ENCODE measurements at regions not wholly inside any gene's neighbourhood (a gene's known extent, or its start where the extent isn't known, plus 50 kb on each side); places are given as distances from the start of the nearest gene placed in this dataset.

GRCh38 chr6:71414486-71414885, 125.9 kb downstream of the OGFRL1 start:
- TF ChIP-seq, protein P1, sequence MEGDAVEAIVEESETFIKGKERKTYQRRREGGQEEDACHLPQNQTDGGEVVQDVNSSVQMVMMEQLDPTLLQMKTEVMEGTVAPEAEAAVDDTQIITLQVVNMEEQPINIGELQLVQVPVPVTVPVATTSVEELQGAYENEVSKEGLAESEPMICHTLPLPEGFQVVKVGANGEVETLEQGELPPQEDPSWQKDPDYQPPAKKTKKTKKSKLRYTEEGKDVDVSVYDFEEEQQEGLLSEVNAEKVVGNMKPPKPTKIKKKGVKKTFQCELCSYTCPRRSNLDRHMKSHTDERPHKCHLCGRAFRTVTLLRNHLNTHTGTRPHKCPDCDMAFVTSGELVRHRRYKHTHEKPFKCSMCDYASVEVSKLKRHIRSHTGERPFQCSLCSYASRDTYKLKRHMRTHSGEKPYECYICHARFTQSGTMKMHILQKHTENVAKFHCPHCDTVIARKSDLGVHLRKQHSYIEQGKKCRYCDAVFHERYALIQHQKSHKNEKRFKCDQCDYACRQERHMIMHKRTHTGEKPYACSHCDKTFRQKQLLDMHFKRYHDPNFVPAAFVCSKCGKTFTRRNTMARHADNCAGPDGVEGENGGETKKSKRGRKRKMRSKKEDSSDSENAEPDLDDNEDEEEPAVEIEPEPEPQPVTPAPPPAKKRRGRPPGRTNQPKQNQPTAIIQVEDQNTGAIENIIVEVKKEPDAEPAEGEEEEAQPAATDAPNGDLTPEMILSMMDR (IDR thresholded peaks at IDR 0.05; ENCODE audit: low read depth, low read length): no peak
- no peak for TF ChIP-seq MYC (IDR thresholded peaks at IDR 0.05; ENCODE audit: low read depth, low read length)
- TF ChIP-seq POLR2A (IDR thresholded peaks at IDR 0.05; ENCODE audit: extremely low read depth, insufficient read length): no peak
- TF ChIP-seq MAX (IDR thresholded peaks at IDR 0.05; ENCODE audit: low read depth, low read length): no peak
